GM18517 (cell line): ENCODE measurements at regions not wholly inside any gene's neighbourhood (a gene's known extent, or its start where the extent isn't known, plus 50 kb on each side); places are given as distances from the start of the nearest gene placed in this dataset.
"Not testable (repeated sequence)": the region's sequence is repeated elsewhere in the genome, so short reads cannot be mapped to it uniquely, and the experiment has no call there.

Source experiments
- ATAC-seq: cut with Tn5 transposase; IDR thresholded peaks from one replicate; pipeline ENCODE4 v1.9.1; 2021; ENCODE audit warnings: mild to moderate bottlenecking, moderate library complexity; ENCODE audit not compliant: unreplicated experiment

- ATAC-seq: no peak
Measured at GRCh38 chr4:148574911-148575310, 132.7 kb upstream of the NR3C2 start.

DNA sequence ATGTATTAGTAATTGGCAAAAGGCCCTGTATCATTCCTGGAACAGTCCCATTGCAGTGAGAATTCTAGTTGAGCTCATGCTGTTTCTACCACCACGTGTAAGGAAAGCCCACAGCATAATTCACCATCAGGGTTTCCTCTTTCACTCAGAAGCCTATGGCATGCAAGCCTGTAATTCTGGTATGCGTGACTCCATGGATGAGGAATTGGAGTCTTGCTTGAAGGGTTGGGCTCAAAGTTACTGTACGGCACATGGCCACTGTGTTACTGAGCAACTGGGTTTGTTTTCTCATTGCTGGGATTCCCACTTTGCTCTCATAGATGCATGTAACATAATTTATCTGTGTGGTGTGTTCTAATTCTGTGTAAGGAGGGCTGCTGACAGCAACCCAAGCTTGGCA lies 132.3 kb upstream of the NR3C2 start:
- ATAC-seq: no peak

GRCh38 chr4:148574066-148574465 lies 131.9 kb upstream of the NR3C2 start:
- ATAC-seq: no peak

GRCh38 chr4:148573296-148573695 lies 131.1 kb upstream of the NR3C2 start:
- no peak for ATAC-seq

DNA sequence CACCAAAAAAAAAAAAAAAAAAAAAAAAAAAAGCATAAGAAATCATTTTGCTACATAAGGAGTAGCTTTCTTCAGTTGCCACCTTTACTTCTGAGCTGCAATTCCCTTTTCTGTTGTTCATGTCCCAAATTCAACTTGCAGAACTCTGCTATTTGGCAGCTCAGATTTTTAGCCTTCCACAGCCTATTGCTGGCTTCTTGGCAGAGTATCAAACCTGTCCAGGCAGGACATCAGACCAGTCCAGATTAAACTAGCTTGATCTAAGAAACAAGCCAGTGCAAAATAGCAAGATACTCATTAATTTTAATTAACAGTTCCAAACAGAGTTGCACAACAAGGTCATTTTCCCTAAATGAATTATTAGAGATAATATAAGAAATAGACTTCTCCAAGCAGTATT lies 123.6 kb upstream of the NR3C2 start:
- ATAC-seq: no peak

GRCh38 chr4:148563684-148564083 lies 121.5 kb upstream of the NR3C2 start:
- ATAC-seq: no peak

DNA sequence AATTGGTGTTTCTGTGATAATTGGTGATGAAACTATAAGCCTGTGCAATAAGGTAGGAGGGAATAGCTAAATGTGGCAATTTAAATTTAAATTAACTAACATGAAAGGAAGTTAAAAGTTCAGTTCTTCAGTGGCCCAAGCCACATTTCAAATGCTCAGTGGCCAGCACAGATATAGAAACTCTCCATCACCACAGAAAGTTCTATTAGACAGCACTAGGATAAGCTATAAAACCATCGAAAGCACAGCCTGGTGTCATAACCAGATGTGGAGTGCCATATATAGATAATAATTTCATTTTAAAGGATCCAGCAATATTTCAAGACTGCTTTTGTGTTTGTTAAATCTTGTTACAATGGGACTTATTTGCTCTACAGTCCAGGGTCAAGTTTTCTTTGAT lies 119.3 kb upstream of the NR3C2 start:
- ATAC-seq: no peak

GRCh38 chr4:148557793-148558192 lies 115.6 kb upstream of the NR3C2 start:
- no peak for ATAC-seq

DNA sequence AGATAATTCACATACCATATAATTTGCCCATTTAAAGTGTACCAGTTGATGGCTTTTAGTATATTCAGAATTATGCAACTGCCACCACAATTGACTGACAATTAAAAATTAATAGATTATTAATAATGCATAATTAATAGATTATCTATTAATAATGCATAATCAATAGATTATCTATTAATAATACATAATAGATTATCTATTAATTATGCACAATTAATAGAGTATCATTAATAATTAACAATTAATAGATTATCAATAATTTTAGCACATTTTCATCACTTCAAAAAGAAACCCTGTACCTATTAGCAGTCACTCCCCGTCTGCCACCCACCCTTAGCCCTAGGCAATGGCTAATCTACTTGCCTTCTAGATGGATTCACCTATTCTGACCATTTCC lies 108.6 kb upstream of the NR3C2 start:
- no peak for ATAC-seq

- no peak for ATAC-seq
Measured at GRCh38 chr4:148542922-148543623, 100.9 kb upstream of the NR3C2 start.

DNA sequence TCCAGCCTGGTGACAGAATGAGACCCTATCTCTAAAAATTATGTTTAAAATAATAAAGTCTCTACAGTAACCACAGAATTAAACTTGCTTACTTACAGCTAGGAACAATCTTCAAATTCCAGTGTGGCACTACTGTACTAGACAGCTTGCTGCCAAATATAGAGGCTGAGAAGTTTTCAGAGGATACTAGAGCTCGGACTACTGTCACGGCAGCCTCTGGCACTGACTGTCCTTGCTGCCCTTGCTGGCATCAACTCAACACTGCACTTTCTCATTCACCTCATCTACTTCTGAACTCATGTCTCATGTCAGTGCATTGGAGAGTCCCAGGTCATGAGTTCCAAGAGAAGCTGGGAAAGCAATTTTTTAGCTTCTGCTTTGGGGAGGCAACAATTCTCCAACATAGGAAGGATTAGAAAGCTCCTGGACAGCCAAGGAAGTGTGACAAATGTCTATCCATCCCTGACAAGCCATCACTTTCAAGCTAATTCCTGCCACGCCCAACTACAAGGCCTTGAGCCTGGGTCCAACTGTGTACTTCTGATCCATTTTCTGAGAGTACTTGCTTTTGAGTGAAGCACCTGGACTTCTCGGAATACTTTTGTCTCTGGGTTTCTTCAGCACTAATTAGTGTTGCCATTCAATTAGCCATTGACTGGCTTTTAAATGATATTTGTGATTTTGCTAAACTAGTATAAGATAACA lies 98.6 kb upstream of the NR3C2 start:
- ATAC-seq: no peak

DNA sequence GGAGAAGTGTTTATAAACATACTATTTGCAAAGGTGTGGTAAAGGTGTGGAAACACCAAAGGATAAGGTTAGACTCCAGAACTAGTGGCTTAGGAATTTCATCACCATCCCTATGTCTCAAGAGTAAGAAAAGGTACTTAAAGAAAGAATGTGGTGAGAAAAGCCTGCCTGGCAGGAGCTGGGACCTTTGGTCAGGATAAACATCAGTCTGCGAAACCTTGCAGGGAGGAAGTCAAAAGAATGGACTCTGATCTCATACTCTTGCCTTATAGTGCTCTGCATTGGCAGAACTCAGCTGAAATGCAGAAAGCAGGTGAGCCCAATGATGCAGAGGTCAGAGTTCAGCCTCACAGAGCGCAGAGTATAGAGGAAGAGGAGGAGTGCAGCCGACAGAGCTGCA lies 97.2 kb upstream of the NR3C2 start:
- ATAC-seq: no peak

DNA sequence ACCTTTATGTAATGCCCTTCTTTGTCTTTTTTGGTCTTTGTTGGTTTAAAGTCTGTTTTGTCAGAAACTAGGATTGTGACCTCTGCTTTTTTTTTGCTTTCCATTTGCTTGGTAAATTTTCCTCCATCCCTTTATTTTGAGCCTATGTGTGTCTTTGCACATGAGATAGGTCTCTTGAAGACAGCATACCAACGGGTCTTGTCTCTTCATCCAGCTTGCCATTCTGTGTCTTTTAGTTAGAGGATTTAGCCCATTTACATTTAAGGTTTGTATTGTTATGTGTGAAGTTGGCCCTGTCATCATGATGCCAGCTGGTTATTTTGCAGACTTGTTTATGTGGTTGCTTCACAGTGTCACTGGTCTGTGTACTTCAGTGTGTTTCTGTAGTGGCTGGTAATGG lies 91.6 kb upstream of the NR3C2 start:
- not testable (repeated sequence) for ATAC-seq

DNA sequence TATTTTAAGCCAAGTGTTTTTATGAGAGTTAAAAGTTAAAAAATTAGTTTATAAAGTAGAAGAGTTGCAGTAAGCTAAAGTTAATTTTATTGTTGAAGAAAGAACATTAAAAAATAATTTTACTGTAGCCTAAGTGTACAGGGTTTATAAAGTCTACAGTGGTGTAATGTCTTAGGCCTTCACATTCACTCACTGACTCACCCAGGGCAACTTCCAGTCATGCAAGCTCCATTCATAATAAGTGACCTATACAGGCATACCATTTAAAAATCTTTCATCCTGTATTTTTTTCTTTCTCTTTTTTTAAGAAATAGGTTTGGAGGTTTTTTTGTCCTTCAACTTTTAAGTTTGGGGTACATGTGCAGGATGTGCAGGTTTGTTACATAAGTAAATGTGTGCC lies 87.9 kb upstream of the NR3C2 start:
- no peak for ATAC-seq

- no peak for ATAC-seq
Measured at GRCh38 chr4:148527571-148527970, 85.4 kb upstream of the NR3C2 start.

DNA sequence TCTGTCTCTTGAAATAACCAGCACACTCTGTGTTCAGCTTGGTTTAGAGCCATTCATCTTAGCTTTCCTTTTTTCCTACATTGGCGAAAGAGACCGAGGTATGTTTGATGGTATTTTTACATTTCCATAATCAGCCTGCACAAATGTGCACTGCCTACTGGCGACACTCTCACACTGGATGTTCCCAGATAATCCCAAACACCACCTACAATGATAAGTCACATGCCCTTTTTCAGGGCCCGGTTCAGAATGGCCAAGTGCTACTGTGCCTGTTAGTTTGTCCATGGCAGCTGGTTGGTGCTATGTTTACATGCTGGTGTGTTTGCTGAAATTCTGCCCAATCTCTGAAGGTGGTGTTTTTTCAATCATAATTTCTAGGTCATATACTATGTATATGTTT lies 80.8 kb upstream of the NR3C2 start:
- ATAC-seq: no peak

GRCh38 chr4:148515248-148515647 lies 73.0 kb upstream of the NR3C2 start:
- no peak for ATAC-seq

GRCh38 chr4:148514581-148514980 lies 72.4 kb upstream of the NR3C2 start:
- no peak for ATAC-seq

- no peak for ATAC-seq
Measured at GRCh38 chr4:148514041-148514440, 71.8 kb upstream of the NR3C2 start.

GRCh38 chr4:148510211-148510610 lies 68.0 kb upstream of the NR3C2 start:
- no peak for ATAC-seq

DNA sequence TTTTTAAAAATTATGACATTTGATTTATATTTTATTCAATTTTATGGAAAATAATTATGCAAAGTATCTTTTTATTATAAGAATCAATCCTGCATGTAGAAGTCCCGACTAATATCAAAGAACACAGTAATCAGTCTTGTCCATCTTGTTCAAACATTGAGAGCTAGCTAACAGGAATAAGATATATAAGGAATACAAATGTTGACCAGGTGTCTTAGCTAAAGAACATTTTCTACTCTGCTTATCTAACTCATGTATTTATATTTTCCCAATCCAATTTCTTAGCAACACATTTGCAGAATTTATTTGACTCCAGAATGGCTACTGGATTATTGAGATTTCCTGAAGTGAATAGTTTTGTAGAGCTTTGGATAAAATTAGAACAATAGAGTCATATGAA lies 61.5 kb upstream of the NR3C2 start:
- ATAC-seq: no peak

- ATAC-seq: no peak
Measured at GRCh38 chr4:148497258-148497657, 55.0 kb upstream of the NR3C2 start.

- no peak for ATAC-seq
Measured at GRCh38 chr4:148495463-148495862, 53.2 kb upstream of the NR3C2 start.
